GM21619 (cell line): ENCODE measurements at regions not wholly inside any gene's neighbourhood (a gene's known extent, or its start where the extent isn't known, plus 50 kb on each side); places are given as distances from the start of the nearest gene placed in this dataset.
"Not testable (repeated sequence)": the region's sequence is repeated elsewhere in the genome, so short reads cannot be mapped to it uniquely, and the experiment has no call there.

Experiments
- ATAC-seq: cut with Tn5 transposase; IDR thresholded peaks from one replicate; pipeline ENCODE4 v1.9.1; 2021; ENCODE audit not compliant: unreplicated experiment

DNA sequence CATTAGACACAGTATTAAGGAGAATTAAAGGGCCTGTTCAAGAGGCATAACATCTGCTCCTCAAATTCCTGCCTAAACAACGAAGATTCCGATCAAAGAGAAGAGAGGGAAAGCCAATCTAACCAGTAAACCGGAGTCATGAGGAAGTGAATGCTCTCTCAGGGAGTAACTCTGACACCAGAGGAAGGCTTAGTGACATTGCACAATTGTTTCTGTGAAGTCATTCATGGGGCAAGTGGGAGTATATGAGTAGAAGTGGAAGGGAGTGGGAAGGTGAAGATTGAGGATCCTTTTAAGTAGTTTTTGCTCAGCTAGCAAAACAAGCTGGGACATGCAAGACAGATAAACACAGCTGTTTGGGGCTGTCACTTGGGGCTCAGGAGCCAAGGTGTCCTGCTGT is 136.4 kb upstream of the FAM174A start:
- not testable (repeated sequence) for ATAC-seq

DNA sequence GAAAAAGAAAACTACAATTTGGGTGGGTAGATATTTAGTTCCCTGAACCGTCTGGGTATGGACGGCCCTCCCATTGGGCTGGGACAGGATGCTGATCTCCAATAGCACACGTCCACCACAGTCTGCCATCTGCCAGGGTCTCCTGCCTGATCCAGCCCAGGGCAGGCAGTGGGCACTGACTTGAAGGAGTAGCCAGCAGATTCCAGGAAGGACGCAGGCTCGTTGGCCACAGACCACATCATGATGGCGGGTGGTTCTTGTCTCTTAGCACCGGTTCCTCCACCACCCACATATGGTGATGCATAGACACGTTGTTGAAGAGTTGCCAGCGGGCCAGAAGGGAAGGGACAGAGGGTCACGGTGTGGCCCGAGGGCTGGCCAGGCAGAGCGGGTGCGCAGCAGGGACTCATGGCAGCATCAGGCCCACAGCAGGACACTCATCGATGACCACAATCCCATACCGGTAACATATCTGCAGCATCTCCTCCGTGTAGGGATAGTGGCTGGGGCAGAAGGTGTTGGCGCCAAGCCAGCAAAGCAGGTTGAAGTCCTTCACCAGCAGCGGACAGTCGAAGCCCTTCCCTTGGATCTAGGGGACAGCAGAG is 155.8 kb upstream of the FAM174A start:
- ATAC-seq: not testable (repeated sequence)

DNA sequence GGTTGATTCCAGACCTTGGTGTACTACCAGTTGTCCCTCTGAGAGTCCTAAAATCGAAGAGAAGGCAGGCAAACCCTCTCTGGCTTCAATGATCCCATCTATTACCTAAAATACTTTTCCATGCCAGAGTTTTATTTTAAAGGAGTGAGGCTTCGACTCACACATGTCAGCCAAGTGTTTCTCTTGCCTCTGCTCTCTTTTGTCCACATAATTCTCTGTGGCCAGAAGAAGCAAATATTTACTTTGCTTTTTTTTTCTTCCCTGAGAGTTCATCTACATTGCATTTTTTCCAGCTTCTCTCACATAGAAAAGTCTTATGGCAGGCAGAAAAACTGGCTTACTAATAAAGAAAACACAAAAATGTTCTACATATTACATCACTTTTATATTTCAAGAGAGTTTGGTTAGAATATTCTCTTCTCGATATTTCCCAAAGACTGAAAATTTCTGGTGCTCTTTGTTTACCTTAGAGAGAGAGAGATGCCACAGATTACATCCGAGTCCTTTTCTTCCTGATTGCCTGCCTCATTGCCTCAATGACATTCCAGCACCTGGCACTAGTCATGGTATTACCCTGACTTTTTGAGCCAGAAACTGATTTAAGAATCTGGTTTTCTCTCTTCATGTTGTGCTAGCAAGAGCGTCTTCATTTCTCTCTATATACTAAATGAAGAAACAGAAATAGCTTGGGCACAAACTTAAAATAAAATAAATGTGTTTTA is 170.3 kb upstream of the FAM174A start:
- not testable (repeated sequence) for ATAC-seq

DNA sequence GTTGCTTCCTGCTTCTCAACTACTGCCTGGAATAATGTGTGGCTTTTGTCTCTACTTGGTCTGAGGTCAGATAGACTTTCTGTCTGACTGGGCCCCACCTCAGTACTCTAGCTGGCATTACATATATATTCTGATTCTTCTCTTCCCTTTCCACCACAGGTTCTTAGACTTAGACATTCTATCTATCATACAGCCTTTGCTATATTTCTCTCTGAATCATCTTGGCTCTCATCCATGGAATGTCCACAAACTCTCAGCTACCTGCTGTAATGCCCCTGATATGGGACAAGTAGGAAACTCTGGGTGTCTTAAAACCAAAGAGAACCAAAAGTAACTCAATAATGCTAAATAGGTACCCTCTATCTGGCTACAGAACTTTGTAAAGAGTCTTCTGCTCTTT is 170.8 kb upstream of the FAM174A start:
- ATAC-seq: not testable (repeated sequence)

DNA sequence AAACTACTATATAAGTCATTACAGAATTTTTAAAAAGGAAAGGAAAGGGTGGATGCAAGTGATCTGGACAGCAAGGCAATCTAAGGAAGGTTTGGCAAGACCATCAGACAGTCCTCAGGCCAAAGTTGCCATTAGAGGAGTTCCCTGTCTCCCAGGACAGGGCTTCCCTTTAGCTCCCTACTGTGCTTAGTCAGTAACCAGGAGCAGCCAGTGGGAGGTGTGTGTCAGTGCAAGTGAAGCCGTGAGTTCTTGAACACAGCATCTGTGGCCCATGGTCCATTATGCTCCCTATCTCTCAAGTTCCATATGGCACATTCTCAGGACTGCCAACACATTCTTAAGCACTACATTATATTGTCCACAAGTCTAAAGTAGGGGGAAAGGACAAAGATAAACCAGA is 175.2 kb upstream of the FAM174A start:
- ATAC-seq: not testable (repeated sequence)

DNA sequence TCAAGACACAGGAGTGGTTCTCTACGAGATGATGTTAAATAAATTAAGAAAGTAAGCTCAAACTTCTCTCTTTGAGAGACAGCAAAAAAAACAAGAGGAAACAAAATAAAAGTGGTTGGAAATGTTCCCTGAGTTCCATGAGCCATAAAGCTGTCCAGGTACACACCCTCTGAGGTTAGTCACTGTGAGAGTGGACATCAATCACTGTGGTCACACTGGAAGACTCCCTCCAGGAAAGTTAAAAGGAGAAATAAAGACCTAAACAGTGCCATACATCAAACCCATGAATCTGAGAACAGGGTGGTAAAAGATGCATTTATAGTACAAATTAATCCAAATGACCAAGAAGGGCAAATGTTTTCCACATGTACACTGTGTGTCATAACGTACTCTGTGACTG is 188.9 kb upstream of the FAM174A start:
- not testable (repeated sequence) for ATAC-seq

DNA sequence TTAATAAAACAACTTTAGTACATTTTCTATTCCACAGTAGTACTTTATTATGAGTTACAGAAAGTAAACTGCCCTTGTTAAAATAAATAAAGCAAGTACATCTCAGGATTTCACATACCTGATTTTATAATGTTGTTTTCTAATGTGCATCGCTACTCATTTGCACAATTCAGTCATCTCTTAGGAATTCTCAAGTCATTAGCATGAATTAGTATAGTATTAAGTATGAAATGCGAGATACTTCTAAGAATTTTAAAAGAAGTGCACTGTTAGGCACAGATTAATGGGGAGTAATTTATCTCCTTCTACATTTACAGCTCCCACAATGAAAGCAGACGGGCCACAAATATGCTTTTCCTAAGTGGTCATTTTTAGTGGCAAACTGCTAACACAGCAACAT is 193.7 kb upstream of the FAM174A start:
- ATAC-seq: not testable (repeated sequence)

DNA sequence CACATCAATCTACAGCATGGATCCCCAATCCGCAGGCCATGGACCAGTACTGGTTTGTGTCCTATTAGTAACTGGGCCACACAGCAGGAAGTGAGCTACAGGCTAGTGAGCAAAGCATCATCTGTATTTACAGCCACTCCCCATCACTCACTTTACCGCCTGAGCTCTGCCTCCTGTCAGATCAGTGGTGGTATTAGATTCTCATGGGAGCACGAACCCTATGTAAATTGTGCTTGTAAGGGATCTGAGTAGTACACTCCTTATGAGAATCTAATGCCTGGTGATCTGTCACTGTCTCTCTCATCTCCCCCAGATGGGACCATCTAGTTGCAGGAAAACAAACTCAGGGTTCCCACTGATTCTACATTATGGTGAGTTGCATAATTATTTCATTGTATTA is 212.7 kb upstream of the FAM174A start:
- no peak for ATAC-seq

DNA sequence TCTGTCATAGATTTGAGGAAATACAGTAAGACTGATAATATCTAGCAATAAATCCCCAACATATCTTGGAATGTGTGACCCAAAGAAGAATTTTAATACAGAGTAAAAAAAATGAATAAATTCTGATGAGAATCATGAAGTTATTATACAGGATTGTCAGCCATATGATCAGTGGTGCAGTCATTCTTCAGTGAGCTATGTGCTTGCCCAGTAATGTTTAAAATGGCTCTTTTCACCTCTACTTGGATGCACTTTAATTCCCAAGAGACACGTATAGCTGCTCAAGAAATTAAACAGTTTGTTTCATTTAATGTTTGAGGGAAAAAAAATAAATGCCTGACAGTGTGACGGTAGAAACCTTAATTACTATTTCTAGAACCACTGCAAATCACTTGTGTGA is 215.3 kb upstream of the FAM174A start:
- ATAC-seq: no peak

DNA sequence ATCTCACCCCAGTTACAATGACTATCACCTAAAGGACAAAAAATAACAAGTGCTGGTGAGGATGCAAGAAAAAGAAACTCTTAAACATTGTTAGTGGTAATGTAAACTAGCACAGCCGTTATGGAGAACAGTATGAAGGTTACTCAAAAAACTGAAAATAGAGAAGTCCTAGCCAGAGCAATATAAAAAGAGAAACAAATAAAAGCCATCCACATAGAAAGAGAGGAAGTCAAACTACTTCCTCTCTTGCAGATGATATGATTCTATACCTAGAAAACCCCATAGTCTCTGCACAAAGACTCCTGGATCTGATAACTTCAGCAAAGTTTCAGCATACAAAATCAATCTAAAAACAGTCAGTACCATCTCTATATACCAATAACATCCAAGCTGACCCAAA is 221.5 kb upstream of the FAM174A start:
- ATAC-seq: no peak

DNA sequence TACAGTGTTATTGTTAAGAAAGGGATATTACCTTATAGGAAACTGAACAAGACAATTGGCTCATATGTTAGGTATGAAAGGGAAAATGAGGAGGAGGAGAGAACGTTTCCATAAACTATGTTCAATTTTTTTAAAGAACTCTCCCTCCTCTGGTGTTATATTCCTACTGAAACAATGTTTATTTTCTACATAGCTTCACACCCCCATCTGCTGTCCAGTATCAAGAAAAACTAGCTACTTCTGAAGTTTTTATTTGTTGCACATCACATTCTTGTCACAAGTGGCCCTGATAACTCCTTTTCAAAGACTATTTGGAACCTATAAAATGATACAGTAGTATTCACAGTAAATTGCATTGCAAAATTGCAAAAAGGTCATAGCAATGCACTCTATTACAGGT is 223.4 kb upstream of the FAM174A start:
- no peak for ATAC-seq

DNA sequence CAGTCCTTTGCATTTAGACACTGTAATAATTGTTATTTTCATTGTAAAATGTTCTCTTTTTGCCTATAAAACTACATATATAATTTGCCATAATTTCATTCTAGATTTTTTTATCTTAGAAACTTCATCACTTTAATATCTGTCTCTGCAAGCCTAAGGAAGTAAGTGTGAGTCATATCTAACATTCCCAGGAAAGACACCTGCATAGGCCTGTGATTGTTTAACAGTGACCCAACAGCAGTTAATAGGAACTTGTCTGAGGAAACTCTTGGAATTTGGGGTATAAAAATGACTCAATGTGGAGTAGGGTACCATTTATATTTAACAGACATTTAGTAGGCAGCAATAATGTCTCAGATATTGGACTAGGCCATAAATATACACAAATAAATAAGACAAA is 229.2 kb upstream of the FAM174A start:
- ATAC-seq: no peak

DNA sequence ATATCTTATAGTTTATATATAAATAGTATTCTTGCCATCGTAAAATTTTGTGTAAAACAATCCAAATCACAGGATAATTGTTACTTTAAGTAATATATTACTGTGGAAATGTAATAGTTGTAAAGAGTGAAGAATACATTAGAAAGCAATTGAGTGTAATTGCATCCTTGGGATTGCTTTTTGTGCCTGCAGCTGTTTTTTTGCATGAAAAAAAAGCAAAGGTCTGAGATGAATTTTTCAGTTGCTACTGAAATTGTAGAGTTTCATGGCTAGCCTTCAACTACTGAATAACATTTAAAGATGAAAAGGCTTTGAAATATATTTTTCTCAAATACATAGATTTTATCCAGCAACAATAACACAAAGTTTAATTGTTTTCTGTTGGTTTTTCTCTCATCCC is 232.0 kb upstream of the FAM174A start:
- no peak for ATAC-seq

DNA sequence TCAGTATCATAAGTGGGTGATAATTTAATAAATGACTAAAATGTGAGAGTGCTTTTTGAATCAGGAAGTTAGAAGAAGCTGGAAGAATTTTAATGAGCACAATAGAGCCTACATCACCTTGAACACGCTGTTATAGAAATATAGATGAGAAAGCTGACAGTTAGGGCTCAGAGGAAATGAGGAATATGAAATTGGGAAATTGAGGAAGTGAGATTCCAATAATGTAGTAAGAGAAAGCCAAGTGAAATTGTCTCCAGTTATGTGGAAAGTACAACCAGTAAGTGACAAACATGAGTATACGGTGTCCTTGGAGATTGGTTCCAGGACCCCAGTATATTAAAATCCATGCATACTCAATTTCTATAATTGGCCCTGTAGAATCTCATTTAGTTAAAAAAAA is 235.9 kb upstream of the FAM174A start:
- ATAC-seq: no peak

DNA sequence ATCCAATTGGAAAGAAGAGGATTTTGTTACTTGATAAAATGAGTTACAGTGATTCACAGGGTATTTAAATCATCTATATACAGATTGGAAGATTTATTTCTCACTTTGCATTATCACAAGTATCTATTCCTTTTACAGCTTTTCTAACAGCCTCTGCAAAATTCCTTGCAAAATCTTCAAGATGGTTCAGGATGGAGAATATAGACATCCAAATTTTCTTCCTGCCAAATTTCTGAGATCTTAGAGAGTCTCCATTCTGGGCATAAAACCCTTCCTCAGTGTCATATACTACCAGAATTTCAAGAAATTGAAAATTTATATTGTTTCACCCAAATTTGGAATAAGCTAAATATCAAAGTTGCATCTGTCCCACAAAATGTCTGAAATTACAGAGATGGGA is 259.1 kb upstream of the FAM174A start:
- ATAC-seq: no peak

DNA sequence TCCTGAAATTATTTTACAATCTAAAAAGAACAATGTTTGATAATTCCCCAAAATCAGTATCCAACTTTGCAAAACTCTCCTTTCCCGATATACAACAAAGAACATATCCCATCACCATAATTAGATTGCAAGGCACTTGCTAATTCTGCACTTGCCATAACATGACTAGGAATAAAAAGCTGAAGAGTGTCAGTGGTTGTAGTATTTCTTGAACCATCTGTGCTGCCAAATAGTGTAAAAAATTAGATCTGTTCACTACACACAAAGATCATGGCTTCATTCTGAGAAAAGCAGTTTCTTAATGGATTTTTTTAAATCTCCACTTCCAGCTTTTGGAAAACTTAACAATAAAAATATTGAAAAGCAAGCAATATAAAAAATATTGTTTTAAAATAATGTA is 259.5 kb upstream of the FAM174A start:
- no peak for ATAC-seq

DNA sequence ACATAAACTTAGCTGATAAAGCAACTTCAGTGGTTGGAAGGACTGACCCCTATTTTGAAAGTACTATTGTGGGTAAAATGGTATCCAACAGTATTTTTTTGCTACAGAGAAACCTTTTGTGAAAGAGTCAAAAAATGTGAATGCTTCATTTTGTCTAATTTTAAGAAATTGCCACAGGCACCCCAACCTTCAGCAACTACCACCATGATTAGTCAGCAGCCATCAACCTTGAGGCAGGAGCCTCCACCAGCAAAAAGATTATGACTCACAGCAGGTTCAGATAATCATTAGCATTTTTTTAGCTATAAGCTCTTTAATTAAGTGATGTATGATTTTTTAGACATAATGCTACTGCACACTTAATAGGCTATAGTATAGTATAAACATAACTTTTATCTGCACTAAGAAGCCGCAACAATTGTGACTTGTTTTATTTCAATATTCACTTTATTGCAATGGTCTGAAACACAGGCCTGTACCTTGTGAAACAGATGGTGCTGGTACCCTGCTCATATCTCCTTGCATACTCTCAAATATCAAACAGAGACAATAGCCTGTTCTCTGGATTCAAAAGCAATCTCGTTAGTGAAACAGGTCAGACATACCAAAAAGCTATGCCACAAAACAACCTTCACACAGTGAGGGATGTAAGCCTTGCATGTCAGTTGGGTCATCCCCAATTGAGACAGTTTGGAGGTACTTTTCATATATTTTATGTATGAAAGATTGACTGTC is 261.2 kb upstream of the FAM174A start:
- ATAC-seq: no peak

DNA sequence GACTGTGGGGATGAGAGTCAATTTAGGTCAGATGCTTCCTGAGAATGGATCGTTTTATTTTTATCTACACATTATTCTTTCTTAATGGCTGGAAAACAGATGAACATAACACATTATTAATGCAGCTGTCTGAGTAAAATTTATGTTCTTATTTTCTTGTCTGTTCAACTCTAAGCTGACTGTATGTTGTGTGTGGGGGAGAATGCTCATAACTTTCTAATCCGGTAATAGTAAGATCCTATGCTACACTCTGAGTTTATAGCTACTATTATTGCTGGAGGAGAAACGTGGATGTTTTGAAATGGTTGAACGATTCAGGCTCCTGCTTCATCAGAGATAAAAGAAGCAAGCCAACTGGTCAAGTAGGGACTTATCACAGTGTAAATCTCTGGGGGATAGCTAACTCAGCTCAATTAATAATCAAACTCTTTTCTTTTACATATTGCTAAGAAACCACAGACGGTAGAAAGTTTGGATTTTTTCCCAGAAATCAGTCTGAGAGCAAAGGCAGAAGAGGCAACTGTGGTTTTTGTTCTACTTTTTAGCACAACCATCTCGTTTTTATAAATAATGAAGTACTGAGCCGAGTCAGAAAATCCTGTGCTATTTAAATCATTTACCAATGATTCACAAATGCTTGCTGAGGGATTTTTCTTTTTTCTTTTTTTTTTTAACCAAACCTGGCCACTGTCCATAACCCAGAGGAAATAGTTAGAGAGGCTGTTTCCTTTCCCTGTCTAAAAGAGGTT is 265.0 kb upstream of the FAM174A start:
- ATAC-seq: peak; percentile 59

DNA sequence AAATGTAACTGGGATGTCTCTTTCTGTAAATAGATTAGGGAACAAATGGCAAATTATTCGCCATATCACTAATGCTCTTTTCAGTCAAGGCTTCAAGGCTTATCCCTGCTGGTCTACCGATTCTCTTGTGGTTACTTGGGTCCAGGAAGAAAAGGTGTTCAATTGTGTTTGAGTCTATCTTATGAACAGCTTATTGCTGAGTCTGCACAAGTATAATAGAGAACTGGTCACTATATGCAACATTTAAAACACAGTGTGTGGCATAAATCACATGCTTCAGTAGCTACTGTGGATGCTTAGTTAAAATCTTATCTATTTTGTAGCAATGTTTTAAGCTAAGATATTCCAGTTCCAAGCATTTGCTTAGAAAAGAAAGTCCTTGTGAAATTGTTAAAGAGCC is 274.2 kb upstream of the FAM174A start:
- ATAC-seq: no peak

DNA sequence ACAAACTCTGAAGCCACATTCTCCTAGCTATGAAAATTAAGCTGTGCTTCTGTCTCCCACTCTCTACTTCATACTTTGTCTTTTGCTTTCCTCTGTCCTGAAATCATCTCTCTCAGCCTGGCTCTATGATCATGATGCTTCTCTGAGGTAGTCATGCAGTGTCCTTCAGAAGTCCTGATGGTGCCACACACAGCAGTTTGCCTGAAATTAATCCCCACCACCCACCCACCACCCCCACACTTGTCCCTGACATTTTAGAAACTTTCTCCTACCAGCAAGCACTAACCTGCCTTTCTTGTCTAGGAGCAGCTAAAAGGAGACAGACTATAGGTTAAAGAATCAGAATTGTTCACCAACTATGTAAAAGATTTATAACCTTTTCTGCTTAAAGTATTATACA is 282.2 kb upstream of the FAM174A start:
- ATAC-seq: no peak

DNA sequence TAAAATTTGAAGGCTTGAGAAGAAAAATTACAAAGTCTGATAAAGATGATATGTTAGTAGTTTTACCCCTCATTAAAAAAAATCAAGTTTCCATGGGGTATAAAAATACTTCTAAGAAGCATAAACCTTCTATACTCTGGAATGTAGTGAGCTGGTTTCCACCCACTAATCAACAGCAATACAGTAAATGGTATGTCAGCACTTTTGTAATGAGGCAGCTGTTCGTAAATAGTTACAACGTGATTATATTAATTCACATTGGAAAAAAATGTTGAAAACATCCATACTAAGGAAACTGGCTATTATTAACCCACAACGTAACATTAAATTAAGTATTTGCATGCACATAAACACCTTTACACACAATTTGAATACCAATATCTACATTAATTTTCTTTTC is 283.1 kb upstream of the FAM174A start:
- ATAC-seq: no peak

DNA sequence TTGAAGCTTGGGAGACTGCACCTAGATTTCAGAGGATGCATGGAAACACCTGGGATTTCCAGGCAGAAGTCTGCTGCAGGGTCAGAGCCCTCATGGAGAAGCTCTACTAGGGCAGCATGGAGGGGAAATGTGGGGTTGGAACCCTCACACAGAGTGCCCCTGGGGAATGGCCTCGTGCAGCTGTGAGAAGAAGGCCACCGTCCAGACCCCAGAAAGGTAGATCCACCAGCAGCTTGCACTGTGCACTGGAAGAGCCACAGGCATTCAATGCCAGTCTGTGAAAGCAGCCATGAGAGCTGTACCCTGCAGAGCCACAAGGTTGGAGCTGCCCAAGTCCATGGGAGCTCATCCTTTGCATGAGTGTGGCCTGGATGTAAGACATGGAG is 285.3 kb upstream of the FAM174A start:
- ATAC-seq: no peak
